ENCODE measurements at regions not wholly inside any gene's neighbourhood (a gene's known extent, or its start where the extent isn't known, plus 50 kb on each side); places are given as distances from the start of the nearest gene placed in this dataset.

- TF ChIP-seq CTCF (IDR thresholded peaks at IDR 0.05; ENCODE audit: poor library complexity, severe bottlenecking) (no peak), MXI1 (conservative IDR thresholded peaks at IDR 0.05; ENCODE audit: poor library complexity, severe bottlenecking) (no peak), EP300 (conservative IDR thresholded peaks at IDR 0.05; ENCODE audit: poor library complexity, severe bottlenecking) (no peak), RAD21 (conservative IDR thresholded peaks at IDR 0.05) (no peak), EZH2 (IDR thresholded peaks at IDR 0.05; ENCODE audit: borderline replicate concordance, insufficient read depth, low read length, poor library complexity, severe bottlenecking) (no peak), SMC3 (conservative IDR thresholded peaks at IDR 0.05; ENCODE audit: poor library complexity) (no peak), POLR2AphosphoS5 (IDR thresholded peaks at IDR 0.05) (no peak), TAF1 (IDR thresholded peaks at IDR 0.05; ENCODE audit: low read depth) (no peak)
Observed at GRCh38 chr7:9204571-9204970, 771.2 kb downstream of the NXPH1 start.

Data from neural cell (in vitro differentiated cells).